ENCODE measurements at regions not wholly inside any gene's neighbourhood (a gene's known extent, or its start where the extent isn't known, plus 50 kb on each side); places are given as distances from the start of the nearest gene placed in this dataset.
"Not testable (repeated sequence)": the region's sequence is repeated elsewhere in the genome, so short reads cannot be mapped to it uniquely, and the experiment has no call there.

DNA sequence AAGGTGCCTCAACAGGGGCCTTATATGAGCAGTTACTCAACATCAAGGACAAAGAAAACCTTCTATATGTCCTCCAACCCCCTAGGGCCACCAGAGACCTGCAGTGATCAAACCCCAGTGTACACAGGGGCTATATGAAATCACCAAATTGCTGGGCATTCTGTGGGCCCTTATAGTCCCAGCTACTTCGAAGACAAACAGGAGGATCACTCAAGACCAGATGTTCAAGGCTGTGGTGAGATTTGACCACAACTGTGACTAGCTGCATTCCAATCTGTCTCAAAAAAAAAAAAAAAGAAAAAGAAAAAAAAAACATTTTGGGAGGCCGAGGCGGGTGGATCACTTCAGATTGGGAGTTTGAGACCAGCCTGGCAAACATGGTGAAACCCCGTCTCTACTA, 51.0 kb upstream of the PRB2 start:
- FAIRE-seq (no peak), DNase-seq (ENCODE audit: low spot score in 2 of 2) (no peak)

DNA sequence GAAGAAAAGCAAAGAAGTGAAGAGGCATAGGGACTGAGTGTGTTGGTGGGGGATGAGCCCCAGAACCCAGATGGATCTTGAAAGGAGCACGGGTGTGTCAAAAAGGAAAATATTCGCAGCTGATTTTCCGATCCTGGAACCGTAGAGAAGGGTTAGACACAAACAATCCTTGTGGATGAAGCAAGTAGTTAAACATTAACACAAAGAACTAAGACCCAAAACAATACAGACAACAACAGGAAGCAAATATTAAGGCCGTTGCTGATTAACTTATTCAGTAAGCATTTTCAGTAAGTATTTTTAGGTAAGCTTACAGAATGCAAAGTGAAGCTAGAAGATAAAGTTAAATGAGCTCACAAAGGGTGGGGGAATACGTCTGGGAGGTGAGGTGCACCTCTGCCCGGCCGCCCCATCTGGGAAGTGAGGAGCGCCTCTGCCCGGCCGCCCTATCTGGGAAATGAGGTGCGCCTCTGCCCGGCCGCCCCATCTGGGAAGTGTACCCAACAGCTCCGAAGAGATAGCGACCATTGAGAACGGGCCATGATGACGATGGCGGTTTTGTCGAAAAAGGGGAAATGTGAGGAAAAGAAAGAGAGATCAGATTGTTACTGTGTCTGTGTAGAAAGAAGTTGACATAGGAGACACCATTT, 62.8 kb upstream of the PRB2 start:
- DNase-seq (ENCODE audit: low spot score in 2 of 2) = no peak
- no peak for FAIRE-seq

GRCh38 chr12:11460343-11461023, 65.1 kb upstream of the PRB2 start:
- no peak for FAIRE-seq
- no peak for DNase-seq (ENCODE audit: low spot score in 2 of 2)

DNA sequence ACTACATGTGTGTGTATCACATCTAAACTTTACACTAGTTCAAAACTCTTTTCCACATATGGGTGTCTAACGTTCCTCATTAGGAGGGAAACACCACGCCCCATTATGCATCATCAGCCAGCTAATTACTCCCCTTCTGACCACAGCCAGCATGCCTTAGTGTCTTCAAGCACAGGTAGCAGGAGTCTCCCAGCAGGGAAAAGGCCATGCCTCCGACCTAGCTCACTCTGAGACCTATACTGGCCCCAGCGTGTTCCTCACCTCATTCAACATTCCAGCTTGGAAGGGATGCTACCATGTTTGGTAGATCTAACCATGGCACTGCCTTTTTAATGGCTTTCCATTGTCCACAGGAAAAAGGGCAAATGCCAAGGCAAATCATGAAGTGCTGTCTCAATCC, 66.1 kb upstream of the PRB2 start:
- DNase-seq (ENCODE audit: low spot score in 2 of 2) = no peak
- no peak for FAIRE-seq

GRCh38 chr12:11477110-11477509, 81.7 kb upstream of the PRB2 start:
- FAIRE-seq (no peak), DNase-seq (ENCODE audit: low spot score in 2 of 2) (no peak)

DNA sequence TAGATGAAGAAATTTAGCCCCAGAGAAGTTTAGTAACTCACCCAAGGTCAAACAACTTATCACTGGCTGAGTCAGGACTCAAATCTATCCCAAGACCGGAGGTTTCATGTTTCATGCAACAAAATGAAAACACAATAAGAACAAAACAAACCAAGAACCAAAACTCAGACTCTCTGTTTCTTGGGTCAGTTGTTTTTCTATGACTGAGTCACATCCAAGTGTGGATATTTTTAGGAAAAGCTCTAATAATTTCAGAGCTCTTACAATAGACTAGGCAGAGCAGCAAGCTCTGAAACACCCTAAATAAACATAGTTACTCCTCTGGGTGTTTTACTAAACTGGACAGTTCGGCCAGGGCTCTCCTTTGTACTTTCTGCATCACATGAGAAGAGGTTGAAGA, 87.6 kb upstream of the PRB2 start:
- FAIRE-seq (no peak), DNase-seq (ENCODE audit: low spot score in 2 of 2) (no peak)

- peak; percentile 98 for FAIRE-seq
- peak; percentile 42 to 66 for DNase-seq (ENCODE audit: low spot score in 2 of 2)
Observed at GRCh38 chr12:11486623-11487444, 91.5 kb upstream of the PRB2 start.

DNA sequence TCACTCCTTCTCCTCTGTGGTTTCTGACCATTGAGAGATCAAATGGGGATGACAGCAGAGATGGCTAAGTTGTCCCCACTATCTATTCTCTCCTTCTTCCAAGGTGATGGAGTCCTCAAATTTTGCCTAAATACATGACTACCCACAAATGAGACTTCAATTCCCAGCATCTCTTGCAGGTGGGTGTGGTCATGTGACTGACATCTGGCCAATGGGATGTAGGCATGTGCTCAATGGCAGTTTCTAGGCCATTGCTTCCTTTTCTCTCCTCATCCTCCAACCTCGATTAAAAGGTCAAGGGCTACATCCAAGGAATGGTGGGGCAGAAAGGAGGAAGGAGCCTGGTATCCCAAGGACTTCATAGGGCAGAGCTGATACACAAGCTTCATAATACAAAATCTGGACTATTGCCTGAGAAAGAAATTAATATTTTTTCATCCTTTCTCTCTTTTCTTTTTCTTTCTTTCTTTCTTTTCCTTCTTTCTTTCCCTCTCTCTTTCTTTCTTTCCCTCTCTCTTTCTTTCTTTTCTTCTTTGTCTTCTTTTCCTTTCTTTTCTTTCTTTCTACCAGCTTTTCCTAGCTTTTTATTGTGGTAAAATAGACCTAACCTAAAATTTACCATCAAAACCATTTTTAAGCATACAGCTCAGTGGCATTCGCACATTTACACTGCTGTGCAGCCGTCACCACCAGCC, 100.9 kb upstream of the PRB2 start:
- DNase-seq (ENCODE audit: low spot score in 2 of 2) (no peak), FAIRE-seq (no peak)

- FAIRE-seq (no peak), DNase-seq (ENCODE audit: low spot score in 2 of 2) (no peak)
Observed at GRCh38 chr12:11497438-11497837, 102.1 kb upstream of the PRB2 start.

DNA sequence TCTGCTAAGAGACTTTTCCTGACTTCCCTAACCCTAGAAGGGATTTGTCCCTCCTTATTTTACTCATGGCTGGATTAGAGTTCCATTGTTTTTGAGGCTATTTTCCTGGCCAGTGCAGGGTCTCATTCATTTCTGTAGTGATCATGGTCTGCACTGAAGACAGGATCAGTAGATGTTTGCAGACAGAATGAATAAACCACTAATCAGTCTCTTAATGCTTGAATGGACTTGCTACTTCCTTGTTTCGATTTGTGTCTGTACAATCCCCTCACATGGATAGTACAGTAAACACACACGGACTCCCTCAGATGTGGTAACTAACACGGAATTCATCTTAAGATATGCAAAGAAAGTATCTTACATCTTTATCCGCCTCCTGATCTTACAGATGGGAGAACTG, 102.6 kb upstream of the PRB2 start:
- FAIRE-seq = no peak
- no peak for DNase-seq (ENCODE audit: low spot score in 2 of 2)

GRCh38 chr12:11498574-11498973, 103.2 kb upstream of the PRB2 start:
- FAIRE-seq; DNase-seq (ENCODE audit: low spot score in 2 of 2): not testable (repeated sequence)

DNA sequence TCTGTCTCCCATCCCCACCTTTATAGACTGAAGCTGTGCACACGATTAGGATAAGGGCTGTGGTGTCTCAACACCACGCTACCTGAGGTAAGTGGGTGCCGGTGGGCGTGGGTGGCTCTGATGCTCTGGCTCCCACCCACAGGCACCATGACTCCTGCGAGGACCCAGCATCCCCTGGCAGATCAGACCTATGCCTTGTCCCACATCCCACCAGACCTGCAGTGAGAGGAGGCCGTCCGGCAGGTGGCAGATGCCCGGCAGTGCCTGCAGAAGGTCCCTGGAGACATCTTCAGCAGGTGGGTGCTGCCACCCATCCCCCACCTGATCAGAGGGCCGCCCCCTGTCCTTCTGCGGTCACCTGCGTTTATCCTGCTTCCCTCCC, 104.4 kb upstream of the PRB2 start:
- DNase-seq (ENCODE audit: low spot score in 2 of 2) (no peak), FAIRE-seq (no peak)

GRCh38 chr12:11500188-11500860, 105.0 kb upstream of the PRB2 start:
- DNase-seq (ENCODE audit: low spot score in 2 of 2) = peak; percentile 58 to 72
- no peak for FAIRE-seq

- no peak for DNase-seq (ENCODE audit: low spot score in 2 of 2)
- FAIRE-seq = no peak
Observed at GRCh38 chr12:11500861-11501230, 105.5 kb upstream of the PRB2 start.

- FAIRE-seq = no peak
- DNase-seq (ENCODE audit: low spot score in 2 of 2) = no peak
Observed at GRCh38 chr12:11508699-11509098, 113.3 kb upstream of the PRB2 start.

- no peak for DNase-seq (ENCODE audit: low spot score in 2 of 2)
- no peak for FAIRE-seq
Observed at GRCh38 chr12:11509326-11509725, 114.0 kb upstream of the PRB2 start.

DNA sequence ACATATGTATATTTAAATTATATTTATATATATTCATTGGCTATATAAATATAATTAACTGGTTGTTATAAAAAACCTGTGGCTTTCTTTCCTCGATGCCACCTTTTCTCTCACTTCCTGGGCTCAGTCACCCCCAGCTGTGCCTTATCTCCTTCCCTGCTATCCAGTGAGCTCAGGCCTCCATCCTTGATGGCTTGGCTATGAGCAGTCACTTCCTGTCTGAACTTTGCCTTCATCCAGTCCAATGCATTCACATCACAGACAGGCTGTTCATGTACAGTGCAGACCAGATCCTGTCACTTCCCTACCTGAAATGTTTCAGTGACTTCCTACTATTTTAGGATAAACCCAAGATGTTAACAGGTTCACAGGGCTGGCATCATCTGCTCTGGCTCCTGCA, 115.3 kb upstream of the PRB2 start:
- FAIRE-seq (no peak), DNase-seq (ENCODE audit: low spot score in 2 of 2) (no peak)

- DNase-seq (ENCODE audit: low spot score in 2 of 2) (no peak), FAIRE-seq (no peak)
Observed at GRCh38 chr12:11513288-11513687, 117.9 kb upstream of the PRB2 start.

DNA sequence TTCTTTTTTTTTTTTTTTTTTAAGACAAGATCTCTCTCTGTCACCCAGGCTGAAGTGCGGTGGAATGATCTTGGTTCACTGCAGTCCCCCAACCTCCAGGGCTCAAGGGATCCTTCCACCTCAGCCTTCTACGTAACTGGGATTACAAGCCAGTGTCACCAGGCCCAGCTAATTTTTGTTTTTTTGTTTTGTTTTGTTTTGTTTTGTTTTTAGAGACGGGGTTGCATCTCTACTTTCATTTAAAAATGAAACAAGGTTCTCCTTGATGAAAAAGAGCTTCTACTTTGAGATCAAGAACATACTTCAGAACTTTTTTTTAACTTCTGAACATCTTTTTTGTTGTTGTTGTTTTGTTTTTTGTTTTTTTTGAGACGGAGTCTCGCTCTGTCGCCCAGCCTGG, 121.7 kb upstream of the PRB2 start:
- FAIRE-seq (no peak), DNase-seq (ENCODE audit: low spot score in 2 of 2) (no peak)

GRCh38 chr12:11524446-11524845, 125.0 kb upstream of the ETV6 start:
- DNase-seq (ENCODE audit: low spot score in 2 of 2) = no peak
- FAIRE-seq = no peak

GRCh38 chr12:11534064-11534463, 115.4 kb upstream of the ETV6 start:
- FAIRE-seq (no peak), DNase-seq (ENCODE audit: low spot score in 2 of 2) (no peak)
